ENCODE measurements at regions not wholly inside any gene's neighbourhood (a gene's known extent, or its start where the extent isn't known, plus 50 kb on each side); places are given as distances from the start of the nearest gene placed in this dataset.

DNA sequence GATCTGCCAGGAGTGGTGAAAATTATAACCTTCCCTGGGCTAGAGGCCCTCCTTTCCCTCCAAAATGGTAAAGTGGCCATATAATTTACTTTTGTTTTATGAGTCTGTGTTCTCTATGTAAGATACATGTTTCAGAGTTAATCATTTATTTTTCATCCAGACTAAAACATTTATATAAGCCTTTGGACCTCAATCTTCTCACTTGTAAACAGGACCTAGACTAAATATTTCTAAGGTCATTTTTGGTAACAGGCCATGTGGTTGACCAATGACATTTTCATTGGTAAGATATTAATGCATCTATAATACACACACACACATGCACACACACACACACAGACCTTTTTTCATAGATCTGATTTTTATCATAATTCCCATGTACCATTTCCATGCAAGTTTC is 79.7 kb upstream of the KCTD1 start:
- TF ChIP-seq FOXP2 (optimal IDR thresholded peaks at IDR 0.05; ENCODE audit: borderline replicate concordance, extremely low read depth, extremely low read length, insufficient read depth) (no peak), POLR2AphosphoS5 (IDR thresholded peaks at IDR 0.05; ENCODE audit: low read depth, low read length) (no peak), SIN3A (IDR thresholded peaks at IDR 0.05; ENCODE audit: borderline replicate concordance, insufficient read depth, low read length) (no peak), TAF1 (IDR thresholded peaks at IDR 0.05; ENCODE audit: borderline replicate concordance, insufficient read depth, low read length) (no peak)
- TF ChIP-seq, protein P1, sequence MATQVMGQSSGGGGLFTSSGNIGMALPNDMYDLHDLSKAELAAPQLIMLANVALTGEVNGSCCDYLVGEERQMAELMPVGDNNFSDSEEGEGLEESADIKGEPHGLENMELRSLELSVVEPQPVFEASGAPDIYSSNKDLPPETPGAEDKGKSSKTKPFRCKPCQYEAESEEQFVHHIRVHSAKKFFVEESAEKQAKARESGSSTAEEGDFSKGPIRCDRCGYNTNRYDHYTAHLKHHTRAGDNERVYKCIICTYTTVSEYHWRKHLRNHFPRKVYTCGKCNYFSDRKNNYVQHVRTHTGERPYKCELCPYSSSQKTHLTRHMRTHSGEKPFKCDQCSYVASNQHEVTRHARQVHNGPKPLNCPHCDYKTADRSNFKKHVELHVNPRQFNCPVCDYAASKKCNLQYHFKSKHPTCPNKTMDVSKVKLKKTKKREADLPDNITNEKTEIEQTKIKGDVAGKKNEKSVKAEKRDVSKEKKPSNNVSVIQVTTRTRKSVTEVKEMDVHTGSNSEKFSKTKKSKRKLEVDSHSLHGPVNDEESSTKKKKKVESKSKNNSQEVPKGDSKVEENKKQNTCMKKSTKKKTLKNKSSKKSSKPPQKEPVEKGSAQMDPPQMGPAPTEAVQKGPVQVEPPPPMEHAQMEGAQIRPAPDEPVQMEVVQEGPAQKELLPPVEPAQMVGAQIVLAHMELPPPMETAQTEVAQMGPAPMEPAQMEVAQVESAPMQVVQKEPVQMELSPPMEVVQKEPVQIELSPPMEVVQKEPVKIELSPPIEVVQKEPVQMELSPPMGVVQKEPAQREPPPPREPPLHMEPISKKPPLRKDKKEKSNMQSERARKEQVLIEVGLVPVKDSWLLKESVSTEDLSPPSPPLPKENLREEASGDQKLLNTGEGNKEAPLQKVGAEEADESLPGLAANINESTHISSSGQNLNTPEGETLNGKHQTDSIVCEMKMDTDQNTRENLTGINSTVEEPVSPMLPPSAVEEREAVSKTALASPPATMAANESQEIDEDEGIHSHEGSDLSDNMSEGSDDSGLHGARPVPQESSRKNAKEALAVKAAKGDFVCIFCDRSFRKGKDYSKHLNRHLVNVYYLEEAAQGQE (IDR thresholded peaks at IDR 0.05; ENCODE audit: insufficient read depth in 1 of 2, low read depth in 2 of 2, low read length in 2 of 2) = no peak

DNA sequence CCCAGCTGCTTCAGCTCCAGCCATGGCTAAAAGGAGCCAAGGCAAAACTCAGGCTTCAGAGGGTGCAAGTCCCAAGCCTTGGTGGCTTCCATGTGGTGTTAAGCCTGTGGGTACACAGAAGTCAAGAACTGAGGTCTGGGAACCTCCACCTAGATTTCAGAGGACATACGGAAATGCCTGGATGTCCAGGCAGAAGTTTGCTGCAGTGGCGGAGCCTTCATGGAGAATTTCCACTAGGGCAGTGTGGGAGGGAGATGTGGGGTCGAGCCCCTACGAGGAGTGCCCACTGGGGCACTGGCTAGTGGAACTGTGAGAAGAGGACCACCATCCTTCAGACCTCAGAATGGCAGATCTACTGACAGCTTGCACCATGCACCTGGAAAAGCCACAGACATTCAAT is 76.1 kb upstream of the KCTD1 start:
- TF ChIP-seq POLR2AphosphoS5 (IDR thresholded peaks at IDR 0.05; ENCODE audit: low read depth, low read length) = no peak
- TF ChIP-seq FOXP2 (optimal IDR thresholded peaks at IDR 0.05; ENCODE audit: borderline replicate concordance, extremely low read depth, extremely low read length, insufficient read depth) = no peak
- TF ChIP-seq, protein P1 (IDR thresholded peaks at IDR 0.05; ENCODE audit: insufficient read depth in 1 of 2, low read depth in 2 of 2, low read length in 2 of 2) = no peak
- no peak for TF ChIP-seq SIN3A (IDR thresholded peaks at IDR 0.05; ENCODE audit: borderline replicate concordance, insufficient read depth, low read length)
- TF ChIP-seq TAF1 (IDR thresholded peaks at IDR 0.05; ENCODE audit: borderline replicate concordance, insufficient read depth, low read length) = no peak

DNA sequence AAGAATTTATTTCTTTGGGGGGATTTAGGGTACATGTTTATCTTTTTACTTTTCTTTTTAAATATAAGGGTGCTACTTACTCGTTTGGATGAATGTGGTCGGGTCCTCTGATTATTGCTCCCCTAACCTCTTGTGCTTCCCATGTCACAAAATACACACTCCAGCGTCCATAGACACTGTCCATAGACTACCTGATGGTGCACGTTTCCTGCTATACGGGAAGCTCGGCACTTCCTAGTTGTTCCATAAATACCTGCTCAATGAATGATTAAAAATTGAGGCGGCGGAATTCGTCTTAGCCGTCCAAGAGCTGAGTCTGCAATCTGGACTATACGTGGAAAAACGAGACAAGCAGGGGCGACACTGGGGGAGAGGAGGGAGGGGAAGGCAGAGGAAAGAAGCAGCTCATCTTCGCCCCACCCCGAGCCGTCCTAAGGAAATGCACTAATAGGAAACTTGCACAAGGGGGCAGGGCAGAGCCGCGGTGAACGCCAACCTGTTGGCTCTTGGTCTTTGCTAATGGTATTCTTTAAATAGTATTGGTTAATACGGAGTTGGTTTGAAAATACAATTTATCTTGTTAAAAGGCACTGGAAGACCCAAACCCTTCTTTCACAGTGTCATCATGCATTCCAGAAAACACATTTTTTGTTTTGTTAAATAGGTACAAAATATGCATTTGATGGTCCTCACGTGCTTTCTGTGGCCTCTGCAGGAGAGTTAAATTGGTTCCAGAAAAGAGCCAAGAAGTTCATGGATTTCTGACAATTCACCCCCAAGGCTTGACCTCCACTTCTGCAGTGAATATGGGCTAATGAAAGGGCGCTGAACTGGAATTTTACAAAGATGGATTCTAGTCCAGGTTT is 73.0 kb upstream of the KCTD1 start:
- no peak for TF ChIP-seq FOXP2 (optimal IDR thresholded peaks at IDR 0.05; ENCODE audit: borderline replicate concordance, extremely low read depth, extremely low read length, insufficient read depth)
- TF ChIP-seq TAF1 (IDR thresholded peaks at IDR 0.05; ENCODE audit: borderline replicate concordance, insufficient read depth, low read length) = no peak
- TF ChIP-seq POLR2AphosphoS5 (IDR thresholded peaks at IDR 0.05; ENCODE audit: low read depth, low read length) = no peak
- TF ChIP-seq SIN3A (IDR thresholded peaks at IDR 0.05; ENCODE audit: borderline replicate concordance, insufficient read depth, low read length) = no peak
- TF ChIP-seq, protein P1 (IDR thresholded peaks at IDR 0.05; ENCODE audit: insufficient read depth in 1 of 2, low read depth in 2 of 2, low read length in 2 of 2) = no peak

DNA sequence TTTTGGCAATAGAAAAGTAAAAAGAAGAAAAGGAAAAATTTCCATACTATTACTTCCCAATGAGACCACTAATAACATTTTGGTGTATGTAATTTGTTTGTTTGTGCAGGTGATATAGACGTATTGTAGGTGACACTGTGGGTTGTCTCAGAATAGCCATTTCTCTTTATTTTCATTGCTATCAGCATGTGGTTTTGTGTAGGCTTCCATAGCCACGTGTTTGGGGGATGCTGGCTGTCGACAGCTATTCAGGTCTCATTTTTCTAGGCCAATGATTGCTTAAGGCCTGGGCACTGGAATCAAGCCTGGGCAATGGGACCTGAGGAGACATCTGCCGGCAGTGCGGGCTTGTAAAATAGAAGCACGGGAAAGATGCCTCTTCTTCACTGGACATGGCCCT is 71.0 kb upstream of the KCTD1 start:
- TF ChIP-seq TAF1 (IDR thresholded peaks at IDR 0.05; ENCODE audit: borderline replicate concordance, insufficient read depth, low read length) (no peak), SIN3A (IDR thresholded peaks at IDR 0.05; ENCODE audit: borderline replicate concordance, insufficient read depth, low read length) (no peak), FOXP2 (optimal IDR thresholded peaks at IDR 0.05; ENCODE audit: borderline replicate concordance, extremely low read depth, extremely low read length, insufficient read depth) (no peak), POLR2AphosphoS5 (IDR thresholded peaks at IDR 0.05; ENCODE audit: low read depth, low read length) (no peak)
- TF ChIP-seq, protein P1 (IDR thresholded peaks at IDR 0.05; ENCODE audit: insufficient read depth in 1 of 2, low read depth in 2 of 2, low read length in 2 of 2) = no peak

All from PFSK-1 (cell line).